NCI-H2107 treated with DMSO at 0.1 percent for 48 hours (cell line): ENCODE measurements at regions not wholly inside any gene's neighbourhood (a gene's known extent, or its start where the extent isn't known, plus 50 kb on each side); places are given as distances from the start of the nearest gene placed in this dataset.
"Not testable (repeated sequence)": the region's sequence is repeated elsewhere in the genome, so short reads cannot be mapped to it uniquely, and the experiment has no call there.

ENCODE experiments used
- DNase-seq: peaks from one replicate; lab custom pipeline; 2025; ENCODE audit not compliant: unreplicated experiment; lab: John Stamatoyannopoulos, UW

- DNase-seq: no peak
These were observed 140.8 kb upstream of the SLC35G4 start for GRCh38 chr18:11468617-11469016.

DNA sequence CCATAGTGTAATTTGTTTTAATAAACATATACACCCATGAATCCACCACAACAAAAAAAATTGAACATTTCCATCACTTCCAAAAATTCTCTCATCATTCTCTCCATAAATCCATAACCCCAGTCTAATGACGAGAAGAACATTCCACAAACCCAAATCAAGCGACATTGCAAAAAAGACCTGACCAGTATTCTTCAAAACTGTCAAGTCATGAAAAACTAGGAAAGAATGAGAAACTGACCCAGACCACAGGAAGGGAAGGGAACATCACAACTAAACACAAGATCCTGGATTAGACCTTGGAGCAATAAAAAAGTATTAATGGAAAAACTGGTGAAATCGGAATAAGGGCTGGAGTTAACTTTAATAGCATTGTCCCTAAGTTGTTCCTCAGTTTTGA, 141.3 kb upstream of the SLC35G4 start:
- no peak for DNase-seq

- DNase-seq: no peak
These were observed 141.8 kb upstream of the SLC35G4 start for GRCh38 chr18:11467611-11468010.

DNA sequence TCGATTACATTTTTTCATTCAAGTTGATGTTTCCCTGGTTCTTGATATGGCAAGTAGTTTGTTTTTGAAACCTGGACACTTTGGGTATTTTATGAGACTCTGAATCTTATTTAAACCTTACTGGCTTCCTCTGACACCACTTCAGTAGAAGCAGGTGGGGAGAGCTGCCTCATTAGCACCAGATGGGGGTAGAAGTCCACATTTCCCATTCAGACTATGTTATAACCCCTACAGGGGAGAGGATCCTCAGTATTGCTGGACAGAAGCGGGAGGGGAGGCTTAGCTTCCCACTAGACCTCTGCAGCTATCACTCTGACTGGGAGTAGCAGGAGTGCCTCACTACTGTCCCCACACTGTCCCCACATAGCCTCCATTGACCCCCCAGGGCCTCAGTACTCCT, 145.3 kb upstream of the SLC35G4 start:
- DNase-seq: no peak

- DNase-seq: no peak
These were observed 150.9 kb upstream of the SLC35G4 start for GRCh38 chr18:11458447-11458846.

DNA sequence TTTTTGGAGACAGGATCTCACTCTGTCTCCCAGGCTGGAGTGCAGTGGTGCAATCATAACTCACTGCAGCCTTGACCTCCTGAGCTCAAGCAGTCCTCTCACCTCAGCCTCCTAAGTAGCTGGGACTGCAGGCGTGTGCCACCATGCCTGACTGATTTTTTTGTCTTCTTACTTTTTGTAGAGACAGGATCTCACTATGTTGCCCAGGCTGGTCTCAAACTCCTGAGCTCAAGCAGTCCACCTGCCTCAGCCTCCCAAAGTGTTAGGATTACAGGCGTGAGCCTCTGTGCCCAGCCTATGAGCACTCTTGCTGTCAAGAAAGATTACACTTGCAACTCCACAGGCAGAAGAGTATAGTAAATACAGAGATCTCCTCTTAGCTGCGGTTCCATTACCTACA, 151.5 kb upstream of the SLC35G4 start:
- not testable (repeated sequence) for DNase-seq

DNA sequence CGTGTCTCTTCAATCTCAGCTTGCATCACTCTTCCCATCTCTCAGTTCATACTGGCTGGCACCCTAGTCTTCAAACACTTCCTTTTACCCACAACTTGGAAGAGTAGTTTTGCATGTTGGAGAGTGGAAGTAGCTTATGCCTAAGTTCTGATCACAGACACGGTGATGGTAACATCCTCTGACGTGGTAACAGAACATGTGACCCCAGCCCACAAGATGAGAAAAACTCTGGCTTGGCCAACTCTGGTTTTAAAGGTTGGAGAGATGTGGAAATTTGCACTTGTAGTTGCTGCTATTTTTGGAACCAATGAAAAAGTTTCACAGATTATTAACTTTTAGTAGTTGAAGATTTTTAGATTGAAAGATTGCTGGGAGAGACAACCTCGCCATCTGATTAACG, 155.4 kb upstream of the SLC35G4 start:
- no peak for DNase-seq

- not testable (repeated sequence) for DNase-seq
These were observed 165.2 kb upstream of the SLC35G4 start for GRCh38 chr18:11444169-11444568.

DNA sequence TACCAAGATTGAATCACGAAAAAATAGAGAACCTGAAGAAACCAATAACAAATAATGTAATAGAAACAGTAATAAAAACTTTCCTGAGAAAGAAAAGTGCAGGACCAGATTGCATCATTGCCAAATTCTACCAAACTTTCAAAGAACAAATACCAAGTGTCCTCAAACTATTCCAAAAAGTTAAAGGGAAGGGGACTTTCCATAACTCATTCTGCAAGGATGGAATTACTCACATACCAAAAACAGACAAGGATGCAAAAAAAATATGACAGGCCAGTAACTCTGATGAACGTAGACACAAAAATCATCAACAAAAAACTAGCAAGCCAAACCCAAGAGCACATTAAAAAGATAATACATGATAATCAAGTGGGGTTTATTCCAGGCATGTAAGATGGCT, 172.3 kb upstream of the SLC35G4 start:
- DNase-seq: no peak

GRCh38 chr18:11432360-11432811, 177.0 kb upstream of the SLC35G4 start:
- DNase-seq: no peak

- no peak for DNase-seq
These were observed 179.5 kb upstream of the SLC35G4 start for GRCh38 chr18:11429876-11430275.

- no peak for DNase-seq
These were observed 184.2 kb upstream of the SLC35G4 start for GRCh38 chr18:11425211-11425610.

- no peak for DNase-seq
These were observed 190.1 kb upstream of the SLC35G4 start for GRCh38 chr18:11419338-11419737.

GRCh38 chr18:11412811-11413210, 196.6 kb upstream of the SLC35G4 start:
- DNase-seq: no peak

GRCh38 chr18:11411048-11411447, 198.3 kb upstream of the SLC35G4 start:
- DNase-seq: no peak

GRCh38 chr18:11408555-11409065, 200.8 kb upstream of the SLC35G4 start:
- no peak for DNase-seq

- DNase-seq: no peak
These were observed 201.5 kb upstream of the SLC35G4 start for GRCh38 chr18:11407940-11408339.

DNA sequence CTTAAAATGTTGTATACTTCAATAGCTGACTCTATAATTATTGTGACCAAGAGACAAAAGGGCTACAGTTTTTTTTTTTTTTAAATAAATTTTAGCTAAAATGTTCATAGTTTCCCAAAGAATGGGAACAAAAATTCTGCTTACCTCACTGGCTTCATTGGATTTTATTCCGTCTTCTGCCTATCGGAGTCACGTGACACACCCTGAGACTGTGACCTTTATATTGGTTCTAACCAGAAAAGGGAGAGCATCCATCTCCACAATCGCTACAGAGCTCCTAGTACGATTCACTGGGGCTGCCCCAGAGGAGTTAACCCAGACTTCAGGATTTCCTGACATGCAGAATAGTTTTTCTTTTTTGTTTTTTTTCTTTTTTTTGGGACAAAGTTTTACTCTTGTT, 203.6 kb upstream of the SLC35G4 start:
- DNase-seq: no peak

DNA sequence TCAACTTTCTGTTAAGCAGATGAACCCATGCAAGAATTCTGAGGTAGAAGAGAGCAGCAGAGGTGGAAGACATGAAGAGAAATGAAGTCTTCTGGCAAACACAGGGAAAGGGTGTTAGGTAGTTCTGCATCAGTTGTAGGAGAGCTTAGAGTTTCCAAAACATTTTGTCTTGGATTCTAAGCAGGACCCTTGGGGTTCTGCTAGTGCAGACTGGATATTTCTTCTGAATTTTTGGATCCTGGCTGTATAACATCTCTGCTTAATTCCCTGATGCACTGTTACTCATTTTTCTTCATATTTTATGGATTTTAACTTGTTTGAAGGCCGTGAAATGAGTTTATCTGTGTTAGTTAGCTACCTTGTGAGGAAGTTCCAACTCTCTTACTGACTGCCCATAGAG, 208.7 kb upstream of the SLC35G4 start:
- no peak for DNase-seq

DNA sequence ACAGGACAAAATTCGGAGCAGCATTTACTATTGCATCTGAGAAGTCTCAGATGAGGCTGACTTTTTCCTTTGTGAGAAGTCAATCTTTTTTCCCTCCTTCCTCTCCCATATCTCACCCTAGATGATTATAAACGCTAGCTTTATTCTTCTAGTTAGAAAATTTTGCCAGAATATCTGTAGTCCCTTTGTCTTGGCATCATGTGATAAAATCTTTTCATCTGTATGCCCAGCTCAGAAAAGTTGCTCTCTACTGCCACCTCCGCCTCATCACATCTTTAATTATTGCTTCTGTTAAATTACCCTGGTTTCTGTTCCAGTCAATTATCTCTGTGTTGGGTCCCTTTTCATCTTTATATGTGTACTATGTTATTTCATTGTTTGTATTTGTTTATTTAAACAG, 210.8 kb upstream of the SLC35G4 start:
- DNase-seq: no peak

DNA sequence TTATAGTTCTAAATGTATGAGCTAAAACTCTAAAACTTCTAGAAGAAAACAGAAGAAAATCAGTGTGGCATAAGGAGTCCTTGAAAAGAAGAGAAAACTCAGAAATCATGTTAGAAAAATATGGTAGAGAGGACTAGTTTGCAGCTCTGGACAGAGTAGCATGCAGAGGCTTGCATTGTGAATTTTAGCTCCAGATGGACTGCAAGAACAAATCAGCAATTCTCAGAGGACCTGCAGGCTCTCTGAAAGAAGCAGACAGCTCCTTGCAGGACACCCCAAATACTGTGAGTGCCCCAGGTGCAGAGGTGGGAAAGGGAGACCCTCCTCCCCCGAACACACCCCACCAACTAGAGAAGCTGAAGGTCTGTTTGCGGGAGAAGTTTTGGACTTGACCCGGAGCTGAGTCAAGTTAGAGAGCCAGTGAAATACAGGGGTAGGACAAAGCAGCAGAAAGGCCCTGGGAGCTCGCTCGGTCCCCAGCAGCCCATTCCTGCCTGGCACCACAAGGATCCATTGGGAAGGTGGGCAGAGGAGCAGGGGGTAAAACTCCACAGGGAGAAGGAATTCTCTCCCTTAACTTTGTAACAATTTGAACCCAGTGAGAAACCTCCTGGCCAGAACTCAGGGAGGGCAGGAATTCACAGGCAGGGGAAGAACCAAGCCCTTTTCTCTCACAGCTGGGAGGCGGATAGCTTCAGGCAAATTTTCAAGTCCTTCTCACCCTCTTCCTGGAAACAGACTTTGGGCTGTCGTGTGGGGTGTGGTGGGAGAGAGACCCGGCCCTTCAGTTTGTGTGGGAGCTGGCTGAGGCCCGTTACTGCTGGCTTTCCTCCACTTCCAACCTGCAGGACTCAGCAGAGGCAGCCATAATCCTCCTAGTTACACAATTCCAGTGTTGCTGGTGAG, 216.2 kb upstream of the SLC35G4 start:
- DNase-seq: no peak

DNA sequence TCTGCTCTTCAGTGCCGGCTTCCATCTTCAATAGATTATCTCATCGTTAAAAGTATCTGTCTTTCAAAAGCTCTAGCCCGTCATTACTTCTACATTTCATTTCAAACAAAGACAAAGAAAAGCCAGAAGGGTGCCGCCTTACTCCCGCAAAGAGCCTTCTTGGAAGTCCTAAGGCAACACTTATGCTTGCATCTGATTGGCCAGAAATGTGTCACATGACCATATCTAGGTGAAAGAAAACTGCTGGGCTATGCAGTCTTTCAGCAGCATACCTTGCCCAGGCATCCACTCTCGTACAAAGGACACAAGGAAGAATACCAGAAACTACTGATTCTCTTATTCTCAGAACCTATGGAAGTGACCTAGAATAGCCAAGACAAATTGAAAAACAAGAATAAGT, 217.1 kb upstream of the SLC35G4 start:
- DNase-seq: no peak

DNA sequence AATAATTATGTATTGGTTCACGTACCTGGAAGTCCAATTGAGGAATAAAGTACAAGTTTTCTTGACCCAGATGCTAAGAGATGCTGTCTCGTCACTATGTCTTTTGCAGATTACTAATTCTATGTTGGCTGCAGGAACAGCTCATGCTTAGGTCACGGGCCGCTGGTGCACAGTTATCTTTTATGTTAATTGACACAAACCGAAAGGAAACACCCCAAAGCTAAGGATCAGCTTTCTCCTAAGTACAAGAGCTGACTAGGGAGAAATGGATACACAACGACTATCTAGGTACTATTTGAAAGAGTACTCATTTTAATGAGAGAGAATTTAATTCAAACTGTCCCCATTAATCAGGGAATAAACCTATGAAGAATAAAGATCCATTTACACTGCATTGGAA, 217.7 kb upstream of the SLC35G4 start:
- no peak for DNase-seq
